C1 segment of cervical spinal cord (tissue), 14 donors: ENCODE measurements at regions not wholly inside any gene's neighbourhood (a gene's known extent, or its start where the extent isn't known, plus 50 kb on each side); places are given as distances from the start of the nearest gene placed in this dataset.

Experiments
- DNase-seq, 14 donors: peaks; one replicate each; lab custom pipeline; 2025; lab: John Stamatoyannopoulos, UW

DNA sequence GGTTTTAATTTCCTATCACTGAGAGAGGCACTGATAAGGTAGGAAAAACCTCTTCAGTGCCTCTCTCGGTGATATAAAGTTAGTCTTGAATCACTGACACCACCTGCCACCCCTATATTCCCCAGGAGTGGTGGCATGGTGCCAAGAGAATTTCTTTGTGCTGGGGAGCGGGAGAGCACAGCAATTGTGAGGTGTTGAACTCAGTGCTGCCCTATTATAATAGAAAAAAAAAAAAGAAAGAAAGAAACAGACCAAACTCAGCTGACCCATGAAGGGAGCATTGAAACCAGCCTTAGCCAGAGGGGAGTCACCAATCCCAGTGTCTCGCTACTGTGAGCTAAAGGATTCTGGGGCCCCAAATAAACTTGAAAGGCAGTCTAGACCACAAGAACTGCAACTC is 201.4 kb upstream of the STT3B start:
- DNase-seq = no peak

GRCh38 chr3:31341130-31341529 is 191.6 kb upstream of the STT3B start:
- DNase-seq = no peak

GRCh38 chr3:31343075-31343474 is 189.7 kb upstream of the STT3B start:
- no peak for DNase-seq

- no peak for DNase-seq
Measured at GRCh38 chr3:31345581-31345980, 187.1 kb upstream of the STT3B start.

DNA sequence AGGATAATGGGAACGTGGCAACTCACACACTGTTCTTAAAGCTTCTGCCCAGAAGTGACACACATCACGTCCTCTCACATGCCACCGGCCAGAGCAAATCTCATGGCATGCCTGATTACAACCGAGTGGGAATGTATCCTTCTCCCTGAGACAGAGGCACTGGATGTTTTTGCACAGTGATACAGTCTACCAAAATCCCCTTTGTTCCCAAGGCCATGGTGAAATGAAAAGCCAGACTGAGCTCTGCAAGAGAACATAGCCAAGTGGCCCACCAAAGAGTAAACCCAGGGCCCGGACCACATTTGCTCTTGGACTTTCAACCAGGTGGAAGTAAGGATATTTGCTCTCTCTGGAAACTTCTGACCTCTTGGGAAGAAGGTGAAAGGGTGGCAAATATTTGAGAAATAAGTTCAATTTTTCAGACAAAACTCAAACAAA is 186.2 kb upstream of the STT3B start:
- DNase-seq = no peak

DNA sequence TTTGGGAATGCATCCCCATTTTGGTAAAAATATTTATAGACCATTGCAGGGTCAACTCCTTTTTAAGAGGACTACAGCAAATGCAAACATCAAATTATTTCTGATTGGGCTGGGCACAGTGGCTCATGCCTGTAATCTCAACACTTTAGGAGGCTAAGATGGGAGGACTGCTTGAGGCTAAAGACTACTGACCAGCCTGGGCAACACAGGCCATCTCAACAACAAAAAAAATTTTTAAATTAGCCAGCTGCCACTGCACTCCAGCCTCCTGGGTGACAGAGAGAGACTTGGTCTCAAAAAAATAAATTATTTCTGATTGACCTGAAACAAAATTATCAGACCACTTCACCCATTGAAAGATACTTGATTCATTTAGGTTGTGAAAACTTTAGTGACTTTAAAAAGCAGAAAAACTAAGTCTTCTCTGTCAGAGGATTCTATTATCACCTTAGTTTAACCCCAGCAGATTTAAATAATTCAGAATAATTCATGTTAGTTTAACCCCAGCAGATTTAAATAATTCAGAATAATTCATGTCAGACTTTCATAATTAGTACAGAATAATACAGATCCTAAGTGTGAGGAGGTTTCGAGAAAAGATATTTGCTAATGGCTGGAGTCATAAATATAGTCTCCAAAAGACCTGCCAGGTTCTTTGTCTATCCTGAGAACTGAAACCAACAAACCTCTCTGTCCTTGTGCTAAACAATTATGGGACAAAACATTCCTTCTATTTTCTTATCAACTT is 183.6 kb upstream of the STT3B start:
- DNase-seq = no peak

DNA sequence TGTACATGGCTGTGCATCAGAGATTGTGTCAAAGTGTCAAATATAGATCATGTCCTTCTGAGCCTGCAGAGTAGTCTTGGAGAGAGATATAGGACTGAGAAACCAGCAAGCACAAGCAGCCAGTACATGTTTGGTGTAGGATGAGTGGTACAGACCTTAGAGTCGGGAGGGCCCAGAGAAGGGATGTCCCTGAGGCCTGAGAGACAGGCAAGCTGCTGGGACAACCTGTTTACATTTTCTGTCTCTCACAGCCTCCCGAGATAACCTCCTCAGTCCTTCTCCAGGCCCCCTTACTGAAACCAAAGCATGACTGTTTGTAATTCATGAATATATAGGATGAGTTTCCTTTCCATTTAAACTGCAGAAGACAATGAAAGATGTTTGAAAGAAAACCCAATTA is 182.4 kb upstream of the STT3B start:
- DNase-seq = no peak

DNA sequence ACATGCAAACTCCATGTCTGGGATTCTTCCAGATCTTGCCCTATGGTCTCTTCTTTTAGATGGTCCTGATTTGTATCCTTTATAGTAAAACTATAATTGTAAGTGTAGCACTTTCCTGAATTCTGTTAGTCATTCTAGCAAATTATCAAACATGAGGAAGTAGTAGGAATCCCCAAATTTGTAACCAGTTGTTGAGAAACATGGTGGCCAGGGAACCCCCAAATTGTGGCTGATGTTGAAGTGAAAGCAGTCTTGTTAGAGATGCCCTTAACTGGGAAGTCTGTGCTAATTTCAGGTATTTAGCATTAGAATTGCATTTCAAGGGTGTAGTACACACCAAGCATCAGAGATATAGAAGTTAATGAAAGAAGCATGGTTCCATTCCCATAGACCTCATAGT is 180.4 kb upstream of the STT3B start:
- DNase-seq = no peak

- DNase-seq = no peak
Measured at GRCh38 chr3:31353166-31353565, 179.6 kb upstream of the STT3B start.

DNA sequence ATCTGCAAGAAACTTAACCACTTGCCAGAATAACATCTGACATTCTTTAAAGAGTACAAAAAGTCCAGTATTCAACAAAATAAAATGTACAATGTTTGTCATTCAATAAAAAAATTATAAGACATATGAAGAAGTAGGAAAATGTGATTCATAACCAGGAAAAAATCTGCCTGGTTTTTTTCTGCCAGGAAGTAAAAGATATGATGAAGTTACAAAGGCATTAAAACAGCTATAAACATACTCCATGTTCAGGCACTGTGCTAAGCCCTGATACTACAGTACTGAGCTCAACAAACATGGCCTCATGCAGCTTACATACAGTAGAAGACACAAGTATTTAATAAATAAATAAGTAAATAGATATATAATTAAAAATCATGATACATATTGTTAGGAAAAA is 178.4 kb upstream of the STT3B start:
- DNase-seq = no peak

GRCh38 chr3:31355807-31356206 is 176.9 kb upstream of the STT3B start:
- no peak for DNase-seq

GRCh38 chr3:31356941-31357340 is 175.8 kb upstream of the STT3B start:
- DNase-seq = no peak

DNA sequence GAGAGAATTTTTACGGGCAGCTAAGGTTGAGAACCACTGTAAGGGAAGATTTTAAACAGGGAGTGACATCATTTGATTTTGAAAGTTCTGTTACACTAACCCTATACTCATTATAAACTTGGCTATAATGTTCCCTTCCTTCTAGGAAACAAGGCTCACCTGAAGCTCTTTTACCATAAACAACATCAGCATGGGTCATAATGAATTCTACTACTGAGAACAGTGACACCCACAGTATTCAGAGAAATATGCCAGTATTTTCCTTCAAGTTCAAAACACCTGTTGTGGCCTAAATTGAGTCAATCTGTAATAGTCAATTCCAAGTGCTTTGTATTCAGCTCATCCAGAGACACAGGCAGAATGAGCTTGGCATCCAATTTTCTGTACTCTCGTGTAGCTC is 175.3 kb upstream of the STT3B start:
- no peak for DNase-seq

- no peak for DNase-seq
Measured at GRCh38 chr3:31358473-31359070, 174.2 kb upstream of the STT3B start.

DNA sequence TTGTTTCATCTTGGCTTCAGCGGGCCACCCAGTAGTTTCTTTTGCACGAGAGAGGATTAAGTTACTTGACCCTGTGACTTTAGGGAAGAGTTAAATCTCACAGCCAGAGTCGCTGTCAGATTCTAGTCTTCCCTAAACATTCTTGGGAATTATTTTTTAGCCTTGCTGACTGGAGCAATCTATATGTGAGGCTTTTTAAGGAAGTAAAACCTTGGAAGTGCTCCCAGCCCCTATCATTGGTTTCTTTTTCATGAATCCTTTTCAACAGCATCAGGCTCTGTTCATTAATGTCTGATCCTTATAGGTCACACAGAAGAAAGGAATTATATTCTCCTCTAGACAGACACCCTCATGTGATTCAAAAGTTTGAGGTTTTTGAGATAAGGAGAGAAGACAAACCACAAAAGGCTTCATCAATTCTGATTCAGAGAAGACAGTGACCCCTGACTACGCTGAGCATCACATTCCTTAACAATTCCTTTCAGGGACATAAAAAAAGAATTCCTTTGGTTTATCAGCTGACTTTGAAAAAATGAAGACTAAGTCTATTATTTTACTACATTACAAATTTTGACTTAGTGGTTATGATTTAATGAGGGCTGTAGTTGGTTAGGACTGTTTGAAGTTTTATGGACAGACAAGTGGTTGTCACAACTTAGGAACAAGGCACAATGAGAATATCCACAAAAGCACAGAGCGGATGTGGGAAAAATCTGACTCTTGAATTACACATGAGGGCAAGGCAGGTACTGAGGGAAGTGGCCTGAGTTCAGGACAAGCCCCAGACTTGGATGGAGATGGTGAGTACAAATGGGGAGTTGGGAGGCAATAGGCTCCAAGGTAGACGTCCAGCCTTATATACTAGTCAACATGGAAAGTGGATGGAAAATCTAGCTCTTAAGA is 171.1 kb upstream of the STT3B start:
- DNase-seq = no peak

DNA sequence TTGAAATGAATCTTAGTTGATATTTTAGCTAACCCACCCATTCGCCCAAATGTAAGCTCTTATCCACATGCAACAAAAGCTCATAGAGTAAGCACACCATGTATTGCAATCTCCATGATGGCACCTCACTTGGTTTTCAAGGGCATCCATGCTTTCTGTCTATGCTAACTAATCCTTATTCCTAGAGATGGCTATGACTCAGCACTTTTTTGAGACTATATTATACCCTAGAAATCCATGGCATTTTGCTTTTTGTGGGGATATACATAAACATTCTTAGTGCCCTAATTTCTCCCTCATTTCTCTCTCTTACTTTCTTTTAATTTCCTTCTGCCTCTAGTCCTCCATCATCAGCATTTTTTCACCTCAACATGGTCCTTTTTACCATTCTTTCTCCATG is 168.5 kb upstream of the STT3B start:
- no peak for DNase-seq

- no peak for DNase-seq
Measured at GRCh38 chr3:31364711-31365110, 168.0 kb upstream of the STT3B start.

GRCh38 chr3:31367518-31367917 is 165.2 kb upstream of the STT3B start:
- DNase-seq = no peak

GRCh38 chr3:31369637-31370379 is 162.9 kb upstream of the STT3B start:
- no peak for DNase-seq

- no peak for DNase-seq
Measured at GRCh38 chr3:31370380-31370666, 162.4 kb upstream of the STT3B start.

- DNase-seq = no peak
Measured at GRCh38 chr3:31370681-31371080, 162.0 kb upstream of the STT3B start.
